Tibial nerve (tissue), 3 donors: ENCODE measurements at regions not wholly inside any gene's neighbourhood (a gene's known extent, or its start where the extent isn't known, plus 50 kb on each side); places are given as distances from the start of the nearest gene placed in this dataset.

ENCODE experiments used
- POLR2A ChIP-seq, 2 donors: fragments of 450-650 bp; IDR thresholded peaks; one replicate each; pipeline ENCODE4 v1.6.1; 2017; ENCODE audit warnings: antibody characterized with exemption in 2 of 2, mild to moderate bottlenecking in 2 of 2, moderate library complexity in 2 of 2
- TF ChIP-seq, protein P1 (sequence below), 5 experiments: fragments of 200-600 bp in 3 of 5; fragments of 450-650 bp in 2 of 5; sonication (generic) in 3 of 5; IDR thresholded peaks; one replicate each; pipeline ENCODE4 v1.5.1; 2016 to 2019; ENCODE audit warnings: antibody characterized with exemption in 5 of 5, mild to moderate bottlenecking in 3 of 5, moderate library complexity in 2 of 5

DNA sequence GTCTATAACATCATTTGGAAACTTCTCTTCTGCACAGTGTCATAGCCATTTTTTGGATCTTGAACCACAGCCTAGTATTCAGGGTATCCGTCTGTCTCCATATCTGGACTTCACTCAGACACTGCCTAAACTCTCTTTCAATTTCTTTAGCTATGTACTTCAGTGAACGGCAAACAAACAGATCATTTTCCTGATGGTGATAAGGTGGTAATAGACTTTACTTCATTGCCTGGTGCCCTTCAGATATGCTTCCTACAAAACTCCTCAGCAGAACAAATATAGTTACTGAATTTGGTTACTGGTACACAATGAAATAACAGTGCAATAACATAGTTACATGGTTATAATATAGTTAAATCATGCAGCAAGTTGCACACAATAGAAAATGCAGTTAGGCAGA, 348.2 kb downstream of the ZSWIM6 start:
- TF ChIP-seq, protein P1, sequence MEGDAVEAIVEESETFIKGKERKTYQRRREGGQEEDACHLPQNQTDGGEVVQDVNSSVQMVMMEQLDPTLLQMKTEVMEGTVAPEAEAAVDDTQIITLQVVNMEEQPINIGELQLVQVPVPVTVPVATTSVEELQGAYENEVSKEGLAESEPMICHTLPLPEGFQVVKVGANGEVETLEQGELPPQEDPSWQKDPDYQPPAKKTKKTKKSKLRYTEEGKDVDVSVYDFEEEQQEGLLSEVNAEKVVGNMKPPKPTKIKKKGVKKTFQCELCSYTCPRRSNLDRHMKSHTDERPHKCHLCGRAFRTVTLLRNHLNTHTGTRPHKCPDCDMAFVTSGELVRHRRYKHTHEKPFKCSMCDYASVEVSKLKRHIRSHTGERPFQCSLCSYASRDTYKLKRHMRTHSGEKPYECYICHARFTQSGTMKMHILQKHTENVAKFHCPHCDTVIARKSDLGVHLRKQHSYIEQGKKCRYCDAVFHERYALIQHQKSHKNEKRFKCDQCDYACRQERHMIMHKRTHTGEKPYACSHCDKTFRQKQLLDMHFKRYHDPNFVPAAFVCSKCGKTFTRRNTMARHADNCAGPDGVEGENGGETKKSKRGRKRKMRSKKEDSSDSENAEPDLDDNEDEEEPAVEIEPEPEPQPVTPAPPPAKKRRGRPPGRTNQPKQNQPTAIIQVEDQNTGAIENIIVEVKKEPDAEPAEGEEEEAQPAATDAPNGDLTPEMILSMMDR (IDR thresholded peaks at IDR 0.05): no peak
- TF ChIP-seq POLR2A (IDR thresholded peaks at IDR 0.05): no peak
